ENCODE measurements at regions not wholly inside any gene's neighbourhood (a gene's known extent, or its start where the extent isn't known, plus 50 kb on each side); places are given as distances from the start of the nearest gene placed in this dataset.
"Not testable (repeated sequence)": the region's sequence is repeated elsewhere in the genome, so short reads cannot be mapped to it uniquely, and the experiment has no call there.

- WGBS, 2 experiments (ENCODE audit: extremely low coverage in 1 of 2, insufficient coverage in 1 of 2, insufficient read length in 1 of 2, insufficient replicate concordance in 2 of 2, low coverage in 1 of 2, low lambda C conversion rate in 2 of 2, missing lambda C conversion rate in 1 of 2), result no CpG with 5 or more reads among the region's 4 CpGs
Measured at GRCh38 chr16:33583702-33584101, 124.3 kb downstream of the TP53TG3F start.

DNA sequence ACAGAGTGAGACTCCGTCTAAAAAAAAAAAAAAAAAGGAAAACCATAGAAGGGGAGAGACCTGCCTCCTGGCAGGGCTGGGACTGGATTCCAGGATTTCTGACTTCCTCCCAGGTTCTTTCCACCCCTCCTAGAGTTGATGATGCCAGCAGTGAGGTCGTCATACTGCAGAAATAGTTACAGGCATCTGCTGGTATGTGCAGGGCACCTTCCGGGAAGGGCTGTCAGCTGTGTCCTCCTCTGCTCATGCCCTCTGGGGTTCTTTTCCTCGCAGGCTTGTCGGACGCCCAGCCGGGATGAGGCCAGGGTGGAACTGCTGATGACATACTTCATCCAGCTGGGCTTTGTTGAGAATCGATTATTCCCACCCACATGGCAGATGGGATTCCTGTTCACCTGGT, 129.2 kb downstream of the TP53TG3F start:
- POLR2A ChIA-PET (ENCODE audit: partially characterized antibody), result not testable (repeated sequence)

More at GRCh38 chr16:33583702-33584101, 124.3 kb downstream of the TP53TG3F start:
- H3K18ac ChIP-seq (ENCODE audit: extremely low read depth, low read length); DNase-seq (ENCODE audit: low read depth in 1 of 2, low spot score in 2 of 2); H2BK20ac ChIP-seq (ENCODE audit: low read length); H3K23me2 ChIP-seq (ENCODE audit: low read depth, low read length); FAIRE-seq; H2BK120ac ChIP-seq (replicated peaks; ENCODE audit: low read depth, low read length); H4K20me1 ChIP-seq (replicated peaks in 1 of 2; ENCODE audit: control insufficient read depth in 1 of 2, insufficient read depth in 2 of 2, low read length in 2 of 2); H2BK15ac ChIP-seq (ENCODE audit: low read length); H2AFZ ChIP-seq (ENCODE audit: low read length); H3K14ac ChIP-seq (ENCODE audit: insufficient read length); H4K8ac ChIP-seq (ENCODE audit: extremely low read depth, insufficient read depth, low read length); H2BK12ac ChIP-seq (ENCODE audit: low read depth, low read length); H3K56ac ChIP-seq (replicated peaks; ENCODE audit: insufficient read length, low read depth, low read length); H3K4me3 ChIP-seq (ENCODE audit: extremely low read depth in 1 of 4, insufficient read depth in 2 of 4, low read depth in 3 of 4, low read length in 4 of 4); CTCF ChIA-PET (ENCODE audit: partially characterized antibody); H3K4me1 ChIP-seq (replicated peaks in 1 of 4; ENCODE audit: control insufficient read depth in 3 of 4, insufficient read depth in 4 of 4, low read length in 3 of 4); H3K4ac ChIP-seq (replicated peaks; ENCODE audit: insufficient read length, low read depth, low read length); H3K79me1 ChIP-seq (ENCODE audit: low read depth, low read length); H3K9me3 ChIP-seq (ENCODE audit: insufficient read depth in 2 of 2, low read depth in 1 of 2, low read length in 1 of 2); H3K23ac ChIP-seq (ENCODE audit: insufficient read length); H3K27ac ChIP-seq (ENCODE audit: low read depth, low read length); POLR2A ChIA-PET (ENCODE audit: partially characterized antibody); H3K36me3 ChIP-seq (ENCODE audit: control insufficient read depth in 2 of 4, insufficient read depth in 4 of 4, low read length in 3 of 4); H2AK5ac ChIP-seq (ENCODE audit: low read depth, low read length); H3K4me2 ChIP-seq (ENCODE audit: insufficient read depth in 1 of 2, low read depth in 2 of 2, low read length in 2 of 2); H4K5ac ChIP-seq (ENCODE audit: insufficient read length, low read depth, low read length); H3K9ac ChIP-seq (replicated peaks in 1 of 4; ENCODE audit: extremely low read depth in 1 of 4, low read depth in 3 of 4, low read length in 3 of 4); H3K79me2 ChIP-seq (ENCODE audit: control insufficient read depth in 1 of 2, insufficient read depth in 2 of 2, low read length in 2 of 2); H2BK5ac ChIP-seq (ENCODE audit: low read depth, low read length); H3K27me3 ChIP-seq (replicated peaks in 1 of 4; ENCODE audit: control insufficient read depth in 3 of 4, extremely low read depth in 1 of 4, insufficient read depth in 3 of 4, low read length in 3 of 4); H4K91ac ChIP-seq (replicated peaks; ENCODE audit: insufficient read length, low read length): not testable (repeated sequence)

More for the DNA sequence above, 129.2 kb downstream of the TP53TG3F start:
- H4K8ac ChIP-seq (ENCODE audit: extremely low read depth, insufficient read depth, low read length); H2AK5ac ChIP-seq (ENCODE audit: low read depth, low read length); H3K9ac ChIP-seq (replicated peaks in 1 of 4; ENCODE audit: extremely low read depth in 1 of 4, low read depth in 3 of 4, low read length in 3 of 4); H3K4me3 ChIP-seq (ENCODE audit: extremely low read depth in 1 of 4, insufficient read depth in 2 of 4, low read depth in 3 of 4, low read length in 4 of 4); H3K79me2 ChIP-seq (ENCODE audit: control insufficient read depth in 1 of 2, insufficient read depth in 2 of 2, low read length in 2 of 2); H3K56ac ChIP-seq (replicated peaks; ENCODE audit: insufficient read length, low read depth, low read length); H3K79me1 ChIP-seq (ENCODE audit: low read depth, low read length); H3K27me3 ChIP-seq (replicated peaks in 1 of 4; ENCODE audit: control insufficient read depth in 3 of 4, extremely low read depth in 1 of 4, insufficient read depth in 3 of 4, low read length in 3 of 4); H4K91ac ChIP-seq (replicated peaks; ENCODE audit: insufficient read length, low read length); H3K27ac ChIP-seq (ENCODE audit: low read depth, low read length); H2BK120ac ChIP-seq (replicated peaks; ENCODE audit: low read depth, low read length); FAIRE-seq; H3K23ac ChIP-seq (ENCODE audit: insufficient read length); H4K5ac ChIP-seq (ENCODE audit: insufficient read length, low read depth, low read length); H2AFZ ChIP-seq (ENCODE audit: low read length); CTCF ChIA-PET (ENCODE audit: partially characterized antibody); H3K14ac ChIP-seq (ENCODE audit: insufficient read length); H3K4me2 ChIP-seq (ENCODE audit: insufficient read depth in 1 of 2, low read depth in 2 of 2, low read length in 2 of 2); H3K9me3 ChIP-seq (ENCODE audit: insufficient read depth in 2 of 2, low read depth in 1 of 2, low read length in 1 of 2); H2BK5ac ChIP-seq (ENCODE audit: low read depth, low read length); H3K4me1 ChIP-seq (replicated peaks in 1 of 4; ENCODE audit: control insufficient read depth in 3 of 4, insufficient read depth in 4 of 4, low read length in 3 of 4); H2BK15ac ChIP-seq (ENCODE audit: low read length); H3K36me3 ChIP-seq (ENCODE audit: control insufficient read depth in 2 of 4, insufficient read depth in 4 of 4, low read length in 3 of 4); H3K23me2 ChIP-seq (ENCODE audit: low read depth, low read length); H2BK20ac ChIP-seq (ENCODE audit: low read length); H4K20me1 ChIP-seq (replicated peaks in 1 of 2; ENCODE audit: control insufficient read depth in 1 of 2, insufficient read depth in 2 of 2, low read length in 2 of 2); H2BK12ac ChIP-seq (ENCODE audit: low read depth, low read length); H3K4ac ChIP-seq (replicated peaks; ENCODE audit: insufficient read length, low read depth, low read length); H3K18ac ChIP-seq (ENCODE audit: extremely low read depth, low read length); DNase-seq (ENCODE audit: low read depth in 1 of 2, low spot score in 2 of 2): not testable (repeated sequence)
- WGBS, 2 experiments (ENCODE audit: extremely low coverage in 1 of 2, insufficient coverage in 1 of 2, insufficient read length in 1 of 2, insufficient replicate concordance in 2 of 2, low coverage in 1 of 2, low lambda C conversion rate in 2 of 2, missing lambda C conversion rate in 1 of 2), result no CpG with 5 or more reads among the region's 8 CpGs
